SU-DHL-6 (cell line): ENCODE measurements at regions not wholly inside any gene's neighbourhood (a gene's known extent, or its start where the extent isn't known, plus 50 kb on each side); places are given as distances from the start of the nearest gene placed in this dataset.

Source experiments
- CTCF ChIP-seq: fragments of 200-600 bp; sonication (generic); IDR thresholded peaks from one replicate; pipeline ENCODE4 v1.5.1; 2017; ENCODE audit warnings: antibody characterized with exemption, mild to moderate bottlenecking, low read length, moderate library complexity; ENCODE audit not compliant: insufficient read depth, poor library complexity, severe bottlenecking
- EZH2phosphoT487 ChIP-seq: fragments of 200-600 bp; sonication (generic), shearing (Covaris generic); conservative IDR thresholded peaks from 2 replicates; pipeline ENCODE4 v1.6.1; 2018; ENCODE audit warnings: mild to moderate bottlenecking, antibody characterized with exemption, low read length, moderate library complexity, mixed read lengths

- TF ChIP-seq CTCF (no peak), EZH2phosphoT487 (no peak)
Observed at GRCh38 chr1:244318078-244318477, 133.6 kb downstream of the ADSS2 start.
